ENCODE measurements at regions not wholly inside any gene's neighbourhood (a gene's known extent, or its start where the extent isn't known, plus 50 kb on each side); places are given as distances from the start of the nearest gene placed in this dataset.

DNA sequence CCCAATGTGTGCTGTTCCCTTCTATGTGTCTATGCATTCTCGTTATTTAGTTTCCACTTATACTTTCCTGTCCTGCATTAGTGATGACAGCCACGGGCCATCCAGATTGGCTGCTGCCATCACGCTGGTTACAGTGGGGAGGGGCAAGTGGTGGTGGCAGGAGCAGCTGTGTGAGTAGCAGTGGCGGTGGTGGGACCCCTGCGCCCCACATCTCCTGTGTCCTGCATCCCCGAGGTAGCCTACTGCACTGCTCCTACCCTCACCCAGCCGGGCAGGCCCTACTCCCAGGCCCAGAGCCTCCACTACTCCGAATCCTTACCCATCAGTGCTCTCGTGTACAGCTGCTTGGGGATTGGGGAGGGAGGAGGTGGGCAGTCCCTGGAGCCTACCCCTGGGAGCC, 798.7 kb upstream of the AGA start:
- FAIRE-seq (no peak), DNase-seq (ENCODE audit: low spot score in 2 of 2) (no peak)

DNA sequence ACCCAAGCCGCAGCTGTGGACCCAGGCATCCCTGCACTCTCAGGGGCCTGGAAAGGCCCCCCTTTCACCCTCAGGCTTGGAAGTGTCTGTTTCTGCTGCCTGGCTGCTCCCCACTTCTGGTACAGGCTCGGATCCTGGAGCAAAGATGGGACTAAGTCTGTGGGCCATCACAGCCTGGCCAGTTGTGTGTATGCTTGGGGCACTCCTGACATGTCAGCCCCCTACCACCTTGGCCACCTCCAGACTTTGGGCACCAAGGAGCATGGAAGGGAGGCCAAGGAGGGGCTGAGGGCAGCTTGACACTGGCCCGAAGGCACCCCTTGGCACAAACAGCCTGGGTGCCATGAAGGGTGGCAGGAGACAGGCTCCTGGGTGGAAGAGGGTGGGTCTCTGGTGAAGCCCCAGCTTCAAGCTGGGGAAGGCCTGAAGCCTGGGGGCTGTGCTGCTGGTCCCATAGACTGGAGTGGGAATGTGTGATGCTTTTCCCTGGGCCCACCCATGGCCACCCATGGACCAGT, 799.4 kb upstream of the AGA start:
- no peak for DNase-seq (ENCODE audit: low spot score in 2 of 2)
- FAIRE-seq, result no peak

DNA sequence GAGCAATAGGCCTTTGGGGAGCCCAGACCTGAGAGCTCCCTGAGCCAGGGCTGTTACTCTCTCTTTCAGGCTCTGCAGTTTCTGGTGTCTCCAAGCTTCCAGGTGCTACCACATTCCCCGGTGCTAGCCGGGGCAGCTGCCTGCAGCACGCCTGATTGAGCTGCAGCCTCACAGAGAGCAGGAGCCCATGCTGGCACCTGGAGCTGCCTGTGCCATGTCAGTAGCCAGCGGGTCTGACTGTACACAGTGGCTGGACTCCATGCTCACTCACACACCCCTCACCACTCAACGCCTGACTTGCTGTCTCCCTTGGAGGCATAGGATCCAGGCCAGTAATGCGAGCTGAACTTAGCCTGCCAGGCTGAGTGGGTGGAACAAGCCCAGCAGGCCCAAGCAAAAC, 800.4 kb upstream of the AGA start:
- FAIRE-seq (no peak), DNase-seq (ENCODE audit: low spot score in 2 of 2) (no peak)

DNA sequence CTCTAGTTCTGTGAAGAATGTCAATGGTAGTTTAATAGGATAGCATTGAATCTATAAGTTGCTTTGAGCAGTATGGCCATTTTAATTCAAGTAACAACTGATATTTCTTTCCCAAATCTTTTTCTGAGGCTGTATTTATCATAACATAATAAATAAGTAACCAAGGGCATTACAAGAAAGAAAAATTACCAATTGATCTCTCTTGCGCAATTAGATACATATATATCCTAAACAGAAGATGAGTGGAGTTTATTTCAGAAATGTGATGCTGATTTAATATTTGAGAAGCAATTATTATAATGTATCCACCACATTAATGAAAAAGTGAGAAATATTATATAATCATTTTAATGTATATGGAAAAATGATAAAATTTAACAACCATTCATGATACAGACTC, 802.5 kb upstream of the AGA start:
- DNase-seq (ENCODE audit: low spot score in 2 of 2) (no peak), FAIRE-seq (no peak)

DNA sequence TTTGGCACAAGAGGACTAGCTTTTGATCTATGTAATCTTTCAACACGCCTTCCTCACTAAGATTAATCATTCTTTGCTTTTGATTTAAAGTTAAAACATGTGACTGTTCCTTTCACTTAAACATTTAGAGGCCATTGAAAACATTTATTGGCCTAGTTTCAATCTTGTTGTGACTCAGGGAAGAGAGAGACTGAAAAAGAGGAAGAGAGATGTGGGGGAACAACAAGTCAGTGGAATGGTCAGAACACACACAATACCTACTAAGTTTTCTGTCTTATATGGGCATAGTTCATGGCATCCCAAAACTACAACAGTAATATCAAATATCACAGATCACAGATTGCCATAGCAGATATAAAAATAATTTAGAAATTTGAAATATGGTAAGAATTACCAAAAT, 812.9 kb upstream of the AGA start:
- FAIRE-seq (no peak), DNase-seq (ENCODE audit: low spot score in 2 of 2) (no peak)

DNA sequence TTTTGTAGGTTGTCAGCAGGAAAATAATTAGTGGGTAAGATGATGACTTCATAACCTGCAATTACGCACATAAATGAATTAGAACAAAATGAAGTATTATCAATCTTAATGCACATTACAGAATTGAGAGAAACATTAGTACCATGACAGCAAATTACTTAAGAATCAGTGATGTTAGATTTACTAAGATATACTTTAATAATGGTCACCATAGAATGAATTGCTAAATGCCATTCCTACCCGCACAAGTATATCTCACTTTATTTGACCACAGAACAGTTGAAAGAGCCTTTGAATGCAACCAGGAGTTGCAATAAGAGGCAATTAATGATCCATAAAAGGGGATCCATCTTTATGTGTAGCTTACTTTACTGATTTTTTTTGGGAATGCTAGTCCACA, 816.4 kb upstream of the AGA start:
- no peak for DNase-seq (ENCODE audit: low spot score in 2 of 2)
- FAIRE-seq, result no peak

DNA sequence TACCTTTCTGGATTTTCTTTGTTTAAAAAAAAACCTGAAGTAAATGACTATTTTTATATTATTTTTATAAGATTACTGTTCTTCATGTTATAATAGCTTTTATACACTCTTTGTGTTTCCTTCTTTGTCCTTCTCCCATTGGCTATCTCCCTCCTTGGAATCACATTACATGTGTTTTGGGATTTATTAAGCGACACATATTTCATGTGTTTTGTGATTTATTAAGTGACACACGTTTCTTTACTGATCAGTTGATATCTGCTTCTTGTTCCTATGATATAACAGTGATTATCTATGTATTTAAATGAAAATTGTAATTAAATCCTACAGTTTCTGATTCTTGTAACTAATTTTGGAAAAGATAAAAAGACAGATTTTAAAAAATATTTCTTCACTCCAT, 817.3 kb upstream of the AGA start:
- DNase-seq (ENCODE audit: low spot score in 2 of 2) (no peak), FAIRE-seq (no peak)

DNA sequence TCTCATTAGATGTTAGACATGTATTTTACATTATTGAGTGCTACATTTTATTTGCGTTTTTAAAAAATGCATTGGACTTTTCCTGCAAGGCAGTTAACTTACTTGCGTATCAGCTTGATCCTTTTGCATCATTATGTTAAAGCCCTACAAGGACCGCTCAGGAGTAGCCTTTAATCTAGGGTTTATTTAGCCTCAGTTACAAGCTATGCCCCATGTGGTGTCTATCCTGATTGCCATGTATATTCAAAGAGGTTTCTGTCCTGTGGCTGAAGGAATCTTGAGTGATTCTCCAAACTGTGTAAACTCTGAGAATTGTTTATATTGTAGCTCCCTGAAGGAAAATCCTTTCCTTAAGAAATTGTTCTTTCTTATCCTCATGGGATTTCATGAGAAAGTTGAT, 821.8 kb upstream of the AGA start:
- FAIRE-seq (no peak), DNase-seq (ENCODE audit: low spot score in 2 of 2) (no peak)

DNA sequence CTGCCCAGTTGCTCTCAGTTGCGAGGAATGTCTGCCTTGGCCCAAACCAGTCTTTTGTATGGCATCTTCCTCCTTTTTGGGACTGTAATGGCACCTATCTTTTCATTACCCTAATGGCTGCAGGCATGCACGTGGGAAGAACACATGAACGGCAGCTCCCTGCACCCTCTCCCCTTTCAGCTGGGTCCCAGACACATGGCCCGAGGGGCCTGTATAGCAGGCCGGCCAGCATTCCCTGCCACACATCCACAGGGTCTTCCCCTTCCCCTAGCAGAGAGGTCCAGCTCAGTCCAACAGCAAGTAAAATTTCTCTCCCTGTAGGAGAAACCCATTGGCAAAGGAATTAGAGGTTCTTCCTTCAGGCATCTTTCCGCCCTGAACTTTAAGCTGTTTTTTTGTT, 829.1 kb upstream of the AGA start:
- FAIRE-seq, result no peak
- DNase-seq (ENCODE audit: low spot score in 2 of 2), result no peak

DNA sequence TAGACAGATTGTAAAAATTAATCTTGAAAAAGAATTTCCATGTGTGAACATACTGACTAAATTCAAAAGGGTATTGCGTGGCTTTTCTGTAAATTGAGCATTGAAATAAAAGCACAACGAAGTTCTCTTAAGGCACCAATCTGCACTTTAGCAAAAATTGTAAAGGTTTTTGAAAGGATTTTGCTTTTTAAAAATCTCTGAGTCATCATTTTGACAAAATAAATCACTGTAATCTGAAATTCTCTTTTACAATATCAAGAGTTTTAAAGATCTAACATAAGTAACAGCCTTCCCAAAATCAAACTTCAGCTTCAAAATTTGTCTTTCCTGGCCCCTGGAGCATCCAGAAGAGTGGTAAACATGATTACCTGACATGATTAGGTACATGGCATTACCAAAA, 830.9 kb upstream of the AGA start:
- no peak for DNase-seq (ENCODE audit: low spot score in 2 of 2)

DNA sequence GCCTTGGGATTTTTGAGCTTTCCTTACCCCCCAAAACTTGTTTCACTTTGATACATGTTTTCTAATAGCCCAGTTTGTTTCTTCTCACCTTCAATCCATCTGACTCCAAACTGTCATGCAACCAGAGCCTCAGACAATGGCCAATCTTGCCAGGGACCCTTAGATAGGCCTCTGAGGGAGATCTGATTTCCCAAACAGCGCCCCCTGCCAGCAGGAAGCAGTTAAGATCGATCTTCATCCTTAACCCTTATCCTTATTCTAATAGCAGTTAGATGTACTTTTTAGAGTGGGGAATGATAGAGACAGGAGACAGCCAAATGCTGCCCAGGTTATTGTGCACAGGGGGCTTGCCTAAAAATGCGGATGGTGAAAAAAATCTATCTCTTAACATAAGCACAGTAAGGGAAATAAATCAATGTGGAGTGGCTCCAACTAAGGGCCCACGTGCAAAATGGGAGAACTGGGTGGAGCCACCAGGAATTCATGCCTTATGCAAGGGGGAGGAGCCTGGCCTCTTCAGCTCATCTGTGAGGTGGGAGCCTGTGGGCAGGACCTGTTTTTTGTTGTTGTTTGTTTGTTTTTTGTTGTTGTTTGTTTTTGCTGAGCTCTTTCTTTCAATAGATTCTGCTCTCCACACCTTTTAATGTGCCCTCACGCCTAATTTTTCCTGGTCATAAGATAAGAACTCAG, 833.6 kb upstream of the AGA start:
- DNase-seq (ENCODE audit: low spot score in 2 of 2) (no peak), FAIRE-seq (no peak)

More for the DNA sequence above, 830.9 kb upstream of the AGA start:
- no peak for FAIRE-seq

DNA sequence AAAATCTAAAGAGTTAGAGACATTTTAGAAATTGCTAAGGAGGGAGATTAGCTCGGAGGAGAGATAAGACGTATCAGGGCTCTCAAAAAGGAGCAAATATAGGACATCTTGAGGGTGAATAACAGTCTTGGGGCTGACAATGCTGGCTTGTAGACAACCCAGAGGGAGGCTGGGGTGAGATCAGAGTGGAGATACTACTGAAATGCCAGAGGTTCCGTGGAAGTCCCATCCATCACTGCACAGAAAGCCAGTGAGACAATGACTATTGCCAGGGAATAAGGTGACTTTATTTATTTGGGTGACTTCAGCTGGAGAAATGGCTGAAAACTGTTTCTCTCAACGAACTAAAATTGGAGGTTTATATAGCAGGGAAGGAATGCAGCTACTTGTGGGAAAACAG, 838.1 kb upstream of the AGA start:
- FAIRE-seq (no peak), DNase-seq (ENCODE audit: low spot score in 2 of 2) (no peak)

DNA sequence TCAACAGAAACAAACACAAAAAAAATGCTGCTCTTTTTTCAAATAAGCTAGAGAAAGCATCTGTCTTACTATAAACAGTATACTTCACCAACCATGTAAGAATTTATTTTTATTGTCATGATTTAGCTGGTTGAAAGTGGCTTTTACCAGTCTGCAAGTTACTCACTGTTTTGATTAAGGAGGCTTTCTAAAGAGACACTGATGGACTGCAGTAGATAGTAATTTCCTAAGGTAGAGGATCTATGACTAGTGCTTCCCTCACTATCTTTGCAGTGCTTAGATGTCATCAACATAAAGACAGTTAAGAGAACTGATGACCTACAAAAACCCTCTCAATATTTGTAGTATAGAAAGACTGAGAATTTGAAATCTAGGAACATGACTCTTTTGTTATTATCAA, 846.2 kb upstream of the AGA start:
- DNase-seq (ENCODE audit: low spot score in 2 of 2), result no peak
- FAIRE-seq, result no peak

DNA sequence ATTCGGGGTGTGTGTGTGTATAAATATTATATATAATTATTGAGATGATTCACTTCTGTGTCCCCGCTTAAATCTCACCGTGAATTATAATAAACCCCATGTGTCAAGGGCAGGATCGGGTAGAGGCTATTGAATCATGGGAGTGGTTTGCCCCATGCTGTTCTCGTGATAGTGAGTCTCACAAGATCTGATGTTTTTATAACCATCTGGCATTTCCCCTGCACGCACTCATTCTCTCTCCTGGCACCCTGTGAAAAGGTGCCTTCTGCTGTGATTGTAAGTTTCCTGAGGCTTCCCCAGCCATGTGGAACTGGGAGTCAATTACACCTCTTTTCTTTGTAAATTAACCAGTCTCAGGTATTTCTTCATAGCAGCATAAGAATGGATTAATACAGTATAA, 851.4 kb upstream of the AGA start:
- FAIRE-seq (no peak), DNase-seq (ENCODE audit: low spot score in 2 of 2) (no peak)

DNA sequence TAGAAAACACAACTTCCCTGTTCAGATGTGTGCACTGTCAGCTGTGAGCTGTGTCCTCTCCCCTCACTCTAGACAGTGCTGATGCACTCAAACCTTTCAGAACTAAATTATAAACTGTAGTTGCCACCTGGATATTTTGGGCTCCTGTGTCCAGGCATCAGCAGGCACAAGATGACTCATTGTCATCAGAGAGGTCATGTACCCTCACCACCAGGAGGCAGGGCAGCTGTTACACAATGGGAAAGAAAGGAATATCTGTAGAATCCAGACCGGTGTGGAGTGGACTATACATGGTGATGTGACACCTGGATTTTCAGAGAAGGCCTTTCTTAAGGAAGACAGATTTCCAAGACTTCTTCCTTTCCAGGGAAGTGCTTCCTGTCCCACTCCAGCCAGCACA, 854.4 kb upstream of the AGA start:
- DNase-seq (ENCODE audit: low spot score in 2 of 2) (no peak), FAIRE-seq (no peak)

DNA sequence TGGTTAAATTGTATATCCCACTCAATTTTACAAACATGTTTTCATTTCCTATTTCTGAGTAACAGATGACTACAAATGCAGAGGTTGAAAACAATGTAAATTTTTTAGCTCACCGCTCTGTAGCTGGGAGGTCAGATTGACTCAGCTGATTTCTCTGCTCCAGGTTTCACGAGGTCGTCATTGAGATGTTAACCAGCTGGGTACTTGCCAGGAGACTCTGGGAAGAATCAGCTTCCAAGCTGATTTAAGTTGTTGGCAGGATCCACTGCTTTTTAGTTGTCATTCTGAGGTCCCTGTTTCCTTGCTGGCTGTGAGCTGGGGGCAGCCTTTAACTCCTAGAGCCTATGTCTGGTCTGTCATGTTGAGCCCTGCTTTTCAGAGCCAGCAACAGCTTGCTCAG, 864.3 kb upstream of the AGA start:
- DNase-seq (ENCODE audit: low spot score in 2 of 2), result no peak

DNA sequence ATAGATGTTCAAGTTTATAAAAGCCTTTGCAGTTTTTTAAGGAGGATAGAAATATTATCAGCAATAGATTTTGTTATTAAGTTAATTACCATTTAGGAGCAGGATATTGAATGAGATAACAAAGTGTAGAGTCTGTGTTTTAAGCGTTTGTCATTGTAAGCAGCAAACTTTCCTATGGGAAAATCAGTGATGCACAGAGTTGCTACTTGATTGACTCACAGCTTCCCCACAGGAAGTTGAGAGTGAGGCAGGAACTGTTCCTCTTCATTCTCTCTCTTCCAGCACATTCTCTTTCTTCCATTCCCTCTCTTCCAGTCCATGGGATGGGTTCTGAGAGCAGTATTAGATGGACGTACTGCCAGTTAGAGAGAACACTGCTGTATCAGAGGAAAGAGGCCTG, 867.7 kb upstream of the AGA start:
- DNase-seq (ENCODE audit: low spot score in 2 of 2), result no peak
- FAIRE-seq, result no peak

More for the DNA sequence above, 864.3 kb upstream of the AGA start:
- FAIRE-seq, result no peak

DNA sequence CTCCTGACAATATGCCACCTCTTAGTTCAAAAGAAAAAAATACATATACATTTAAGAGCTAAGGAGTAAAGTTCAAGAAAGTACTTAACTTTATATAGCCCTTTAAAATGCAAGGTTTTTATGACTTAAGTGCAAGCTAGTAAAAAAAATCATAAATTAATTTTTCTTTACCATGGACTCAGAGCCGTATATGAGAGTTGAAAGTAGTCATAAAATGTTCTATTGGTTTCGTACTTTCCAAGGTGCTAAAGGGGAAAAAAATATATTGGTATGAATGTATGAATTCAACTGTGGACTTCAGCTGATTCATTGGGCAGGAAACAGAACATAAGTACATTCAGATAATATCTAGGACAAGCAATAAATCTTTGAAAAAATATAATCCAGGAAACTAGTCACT, 869.8 kb upstream of the AGA start:
- DNase-seq (ENCODE audit: low spot score in 2 of 2) (no peak), FAIRE-seq (no peak)

DNA sequence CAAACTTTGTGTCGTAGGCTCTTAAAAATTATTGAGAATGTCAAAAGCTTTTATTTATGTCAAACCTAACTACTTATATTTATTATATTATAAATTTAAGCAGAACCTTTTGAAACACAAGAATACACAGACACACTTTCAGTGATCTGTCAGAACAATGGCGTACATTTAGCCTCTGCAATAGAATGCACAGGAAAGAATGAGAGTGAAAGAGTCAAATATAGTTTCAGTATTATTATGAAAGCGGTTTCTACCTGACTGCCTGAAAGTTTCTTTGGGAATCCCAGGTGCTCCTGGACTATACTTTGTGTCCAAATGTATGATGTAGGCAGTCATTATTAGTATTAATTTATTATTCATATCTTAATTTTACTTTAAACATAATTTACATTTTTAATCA, 872.0 kb upstream of the AGA start:
- FAIRE-seq, result no peak
- no peak for DNase-seq (ENCODE audit: low spot score in 2 of 2)

DNA sequence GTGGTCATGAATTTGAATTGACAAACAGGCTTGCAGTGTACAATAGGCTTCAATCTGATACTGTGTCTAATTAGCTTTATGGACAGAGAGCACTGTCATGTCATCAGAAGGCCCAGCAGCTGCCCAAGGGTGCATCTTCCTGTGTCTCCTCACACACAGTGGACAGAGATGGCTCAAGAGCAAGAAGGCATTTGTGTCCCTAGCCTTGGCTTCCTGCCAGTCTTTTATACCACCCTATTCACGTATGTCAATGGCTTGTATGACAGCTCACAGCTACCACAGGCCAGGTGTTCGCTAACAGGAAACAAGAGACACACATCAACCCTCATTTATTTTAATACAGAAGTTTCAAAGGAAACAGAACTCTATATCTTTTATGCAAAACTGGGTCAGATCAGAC, 874.0 kb upstream of the AGA start:
- no peak for DNase-seq (ENCODE audit: low spot score in 2 of 2)
- FAIRE-seq, result no peak

DNA sequence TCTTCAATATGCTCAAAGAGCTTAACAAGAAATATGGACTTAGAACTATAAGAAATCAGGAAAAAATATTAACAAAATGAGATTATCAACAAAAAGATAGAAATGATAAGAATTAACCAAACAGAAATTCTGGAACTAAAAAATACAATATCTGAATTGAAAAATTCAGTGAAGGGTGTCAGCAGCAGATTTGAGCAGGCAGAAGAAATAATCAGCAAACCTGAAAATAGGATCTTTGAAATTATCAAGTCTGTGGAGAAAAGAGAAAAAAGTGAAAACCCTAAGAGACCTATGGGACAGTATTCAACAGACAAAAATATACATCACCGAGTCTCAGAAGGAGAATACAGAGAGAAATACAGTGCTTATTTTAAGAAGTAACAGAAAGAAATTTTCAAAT, 877.8 kb upstream of the AGA start:
- DNase-seq (ENCODE audit: low spot score in 2 of 2) (no peak), FAIRE-seq (no peak)

DNA sequence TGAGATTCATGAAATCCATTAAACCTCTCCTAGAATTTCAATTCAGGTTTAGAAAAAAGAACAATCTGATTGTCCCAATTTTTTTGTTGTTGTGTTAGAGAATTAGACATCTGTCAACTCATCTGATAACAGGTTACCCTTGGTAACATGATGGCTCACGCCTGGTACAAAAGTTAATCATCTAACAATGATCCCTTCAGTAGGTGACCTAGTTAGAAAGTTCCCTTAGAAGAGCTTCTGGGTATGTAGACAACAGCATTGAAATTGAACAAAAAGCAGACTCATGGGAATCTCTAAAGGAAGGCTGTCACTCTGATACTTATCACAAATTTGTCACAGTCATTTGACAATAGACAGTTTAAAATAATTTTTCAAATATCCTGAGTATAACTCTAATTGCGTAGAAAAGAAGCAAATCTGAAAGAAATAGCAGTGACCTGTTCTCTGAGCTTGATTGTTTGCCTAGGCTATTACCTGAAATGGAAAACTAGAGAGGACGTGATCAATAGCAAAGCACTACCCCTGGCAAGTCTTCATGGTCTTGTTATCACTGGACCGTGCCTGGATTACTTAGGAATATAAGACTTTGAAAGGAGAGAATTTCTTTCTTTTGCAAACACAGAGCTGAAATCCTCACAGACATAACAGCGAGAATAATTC, 880.4 kb upstream of the AGA start:
- DNase-seq (ENCODE audit: low spot score in 2 of 2), result no peak
- FAIRE-seq, result no peak
